Activated CD8-positive, alpha-beta memory T cell treated with anti-CD3 and anti-CD28 coated beads for 48 hours (primary cell): ENCODE measurements at regions not wholly inside any gene's neighbourhood (a gene's known extent, or its start where the extent isn't known, plus 50 kb on each side); places are given as distances from the start of the nearest gene placed in this dataset.

ENCODE experiments used
- DNase-seq, 3 experiments: peaks; one replicate each; pipeline ENCODE4 v3.0.0-alpha.2; 2020; ENCODE audit warnings: low read depth in 2 of 3, low spot score in 2 of 3

DNA sequence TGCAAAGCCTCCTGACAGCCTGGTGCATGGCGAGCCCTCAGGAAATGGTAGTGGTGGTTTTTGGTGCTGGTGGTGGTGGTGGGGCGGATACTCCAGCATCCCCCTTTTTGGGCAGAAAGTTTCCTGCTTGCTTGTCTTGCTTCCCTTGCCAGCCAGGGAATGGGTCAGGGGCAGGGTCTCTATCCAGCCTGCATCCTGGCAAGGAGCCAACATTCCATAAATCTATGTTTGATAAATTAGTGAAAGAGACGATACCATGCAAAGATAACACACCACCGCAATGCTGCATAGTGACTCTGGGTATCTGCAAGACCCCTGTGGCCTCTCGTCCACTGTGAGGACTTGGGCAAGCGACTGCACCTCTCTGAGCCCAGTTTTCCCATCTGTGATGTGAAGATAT is 246.2 kb downstream of the LRFN2 start:
- no peak for DNase-seq

- no peak for DNase-seq
These were observed 247.0 kb downstream of the LRFN2 start for GRCh38 chr6:40340196-40340595.

DNA sequence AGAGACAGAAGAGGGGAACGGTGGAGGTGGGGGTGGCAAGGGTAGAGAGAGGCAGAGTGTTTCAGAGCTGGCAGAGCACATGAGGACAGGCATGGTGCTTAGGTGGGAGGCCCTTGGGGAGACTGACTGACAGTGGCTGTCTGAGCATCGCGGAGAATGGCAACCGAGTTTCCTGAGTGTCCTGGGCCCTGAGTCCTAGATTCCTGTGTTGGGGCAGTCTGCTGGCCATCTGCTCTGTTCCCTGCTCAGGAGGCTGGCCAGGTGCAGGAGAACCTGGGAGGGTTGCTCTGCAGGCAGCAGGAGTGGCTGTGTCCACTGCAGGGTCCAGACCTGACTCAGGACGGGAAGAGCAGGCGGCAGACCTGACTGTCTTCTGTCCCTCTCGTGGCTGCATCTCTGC is 248.9 kb downstream of the LRFN2 start:
- no peak for DNase-seq

GRCh38 chr6:40336940-40337760 is 250.0 kb downstream of the LRFN2 start:
- DNase-seq, result no peak

- no peak for DNase-seq
These were observed 250.9 kb downstream of the LRFN2 start for GRCh38 chr6:40336296-40336695.

GRCh38 chr6:40334496-40335270 is 252.5 kb downstream of the LRFN2 start:
- DNase-seq, result no peak

- no peak for DNase-seq
These were observed 255.6 kb downstream of the LRFN2 start for GRCh38 chr6:40331545-40331944.

DNA sequence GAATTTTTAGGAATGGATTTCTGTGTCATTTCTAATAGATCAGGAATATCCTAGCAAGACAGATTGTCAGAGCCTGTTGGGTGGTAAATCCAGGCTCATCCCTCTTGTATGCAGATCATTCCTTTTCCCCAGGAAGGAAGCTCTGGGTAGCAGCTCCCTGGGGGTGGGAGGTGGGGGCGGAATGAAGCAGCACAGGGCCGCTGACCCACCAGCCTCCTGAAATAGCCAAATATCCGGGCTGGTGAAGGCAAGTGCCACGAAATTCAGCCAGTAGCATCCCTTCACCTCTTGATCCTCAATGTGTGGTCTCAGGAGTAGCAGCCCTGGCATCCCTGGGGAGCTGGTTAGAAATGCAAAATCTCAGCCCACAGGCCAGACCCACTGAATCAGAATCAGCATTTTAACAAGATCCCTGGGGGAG is 256.9 kb downstream of the LRFN2 start:
- DNase-seq, result no peak

DNA sequence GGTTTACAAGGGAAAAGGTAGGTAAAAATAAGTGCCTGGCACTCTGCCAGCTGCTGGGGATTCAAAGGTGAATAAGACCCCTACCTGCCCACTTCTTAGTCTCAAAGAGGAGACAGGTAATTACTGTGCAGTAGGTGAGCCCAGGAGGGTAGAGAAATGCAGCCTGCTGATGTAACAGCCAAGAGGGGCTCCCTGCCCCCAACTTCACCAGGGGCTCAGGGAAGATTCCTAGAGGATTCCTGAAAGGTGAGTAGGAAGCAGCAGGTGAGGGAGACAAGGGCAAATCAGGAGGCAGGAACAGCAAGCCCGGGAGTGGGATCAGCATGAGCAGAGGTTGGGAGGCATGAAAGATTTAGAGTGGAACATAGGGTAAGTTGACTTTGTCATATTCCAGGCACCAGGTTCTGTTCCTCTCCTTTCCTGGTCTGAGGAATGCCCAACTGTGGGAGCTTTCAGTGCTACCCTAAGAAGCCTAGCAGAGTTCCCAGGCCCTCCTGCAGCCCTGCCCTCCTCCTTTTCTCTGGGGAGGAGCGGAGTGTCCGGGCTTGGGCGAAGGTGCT is 258.1 kb downstream of the LRFN2 start:
- DNase-seq, result no peak

- no peak for DNase-seq
These were observed 258.7 kb downstream of the LRFN2 start for GRCh38 chr6:40328386-40328985.

GRCh38 chr6:40326714-40327421 is 260.3 kb downstream of the LRFN2 start:
- DNase-seq, result no peak

DNA sequence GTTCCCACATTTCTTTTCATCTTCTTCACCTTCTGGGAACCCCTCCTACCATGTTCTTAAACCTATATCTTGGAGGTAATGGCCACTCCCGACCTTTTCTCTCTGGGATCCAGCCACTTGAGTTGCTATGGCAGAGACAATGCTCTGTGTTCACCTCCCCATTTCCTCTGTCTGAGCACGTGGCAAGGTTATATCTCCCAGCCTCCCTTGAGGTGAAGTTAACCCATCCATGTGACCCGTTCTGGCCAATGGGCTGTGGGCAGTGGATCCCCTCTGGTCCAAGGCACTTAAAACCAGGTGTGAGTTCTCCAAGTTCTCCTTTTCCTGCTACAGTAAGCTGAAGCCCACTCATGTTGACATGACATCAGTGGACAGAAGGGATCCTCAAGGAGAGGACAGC is 261.4 kb downstream of the LRFN2 start:
- DNase-seq, result no peak

GRCh38 chr6:40325041-40325440 is 262.1 kb downstream of the LRFN2 start:
- DNase-seq, result no peak

GRCh38 chr6:40323881-40324634 is 263.1 kb downstream of the LRFN2 start:
- DNase-seq, result no peak

GRCh38 chr6:40322336-40322735 is 264.8 kb downstream of the LRFN2 start:
- no peak for DNase-seq

DNA sequence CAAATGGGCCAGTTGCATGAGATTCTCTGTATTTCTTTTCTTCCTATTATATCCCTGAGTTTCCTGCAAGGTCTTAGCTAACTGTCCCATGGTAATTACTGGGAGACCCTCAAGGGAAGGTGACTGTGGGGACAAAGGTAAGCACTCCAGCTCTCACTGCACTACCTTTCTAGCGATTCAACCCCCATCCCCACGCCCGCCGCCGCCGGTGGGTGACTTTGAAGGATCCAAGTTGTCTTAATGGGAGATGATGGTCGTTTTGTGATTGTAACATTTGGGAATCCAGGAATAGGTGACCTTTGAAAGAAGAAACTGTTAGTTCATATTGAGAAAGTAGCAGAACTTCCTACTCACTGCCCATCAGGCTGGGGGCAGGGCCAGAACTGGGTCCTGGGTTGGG is 265.5 kb downstream of the LRFN2 start:
- DNase-seq, result no peak

- DNase-seq, result no peak
These were observed 266.2 kb downstream of the LRFN2 start for GRCh38 chr6:40320947-40321346.

DNA sequence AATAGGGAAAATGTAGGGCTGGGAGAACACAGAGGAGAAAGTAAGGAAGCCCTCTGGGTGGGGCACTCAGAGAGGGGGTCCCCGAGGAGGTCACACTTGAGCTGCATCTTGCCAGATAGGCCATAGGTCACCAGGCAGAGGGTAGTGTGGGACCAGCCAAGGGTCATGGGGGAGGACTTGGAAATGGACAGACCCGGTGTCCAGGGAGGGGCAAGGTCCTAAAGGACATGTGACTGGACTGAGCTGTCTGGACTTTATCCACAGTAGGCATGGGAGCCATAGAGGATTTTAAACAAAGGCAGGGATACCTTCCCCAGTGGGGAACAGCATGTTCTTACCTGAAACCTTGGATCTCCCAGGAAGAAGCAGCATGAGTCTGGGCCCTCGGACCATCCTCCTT is 266.7 kb downstream of the LRFN2 start:
- DNase-seq, result no peak

DNA sequence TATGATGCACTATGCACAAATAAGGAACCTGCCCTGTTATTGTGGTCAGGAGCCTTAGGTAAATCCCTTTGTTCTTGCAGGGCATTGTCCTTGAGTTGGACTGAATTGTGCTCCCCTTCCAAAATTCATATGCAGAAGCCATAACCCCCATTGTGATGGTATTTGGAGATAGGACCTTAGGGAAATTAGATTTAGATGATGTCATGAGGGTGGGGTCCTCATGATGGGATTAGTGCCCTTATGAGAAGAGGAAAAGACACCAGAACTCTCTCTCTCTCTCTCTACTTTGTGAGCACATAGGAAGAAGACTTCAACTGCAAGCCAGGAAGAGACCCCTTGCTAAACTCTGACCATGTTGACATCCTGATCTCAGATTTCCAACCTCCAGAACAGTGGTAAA is 268.0 kb downstream of the LRFN2 start:
- DNase-seq, result no peak

DNA sequence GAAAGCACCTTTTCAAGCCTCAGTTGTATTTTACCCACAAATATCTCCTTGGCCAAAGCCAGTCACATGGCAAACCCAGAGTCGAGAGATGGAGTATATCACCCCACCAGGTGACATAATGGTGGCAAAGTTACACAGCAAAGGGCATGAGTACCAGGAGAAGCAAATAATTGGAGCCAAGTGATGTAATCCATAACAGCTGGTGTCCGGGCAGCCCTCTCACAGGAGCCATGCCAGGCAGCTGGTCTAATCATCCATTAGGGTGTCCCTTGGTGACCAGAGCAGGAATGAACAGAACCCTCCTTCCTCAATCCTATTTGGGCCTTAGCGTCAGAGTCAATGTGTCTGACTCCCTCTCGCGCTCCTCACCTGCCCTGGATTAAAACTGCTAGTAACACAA is 272.1 kb downstream of the LRFN2 start:
- no peak for DNase-seq
